Tibial nerve (tissue), 4 donors: ENCODE measurements at regions not wholly inside any gene's neighbourhood (a gene's known extent, or its start where the extent isn't known, plus 50 kb on each side); places are given as distances from the start of the nearest gene placed in this dataset.

Experiments
- CTCF ChIP-seq, 5 experiments: fragments of 200-600 bp in 3 of 5; fragments of 450-650 bp in 2 of 5; sonication (generic) in 3 of 5; IDR thresholded peaks; one replicate each; pipeline ENCODE4 v1.5.1; 2016 to 2019; ENCODE audit warnings: antibody characterized with exemption in 5 of 5, mild to moderate bottlenecking in 3 of 5, moderate library complexity in 2 of 5
- EP300 ChIP-seq, 2 donors: sonication (generic); formaldehyde crosslinking; IDR thresholded peaks; one replicate each; pipeline ENCODE4 v1.6.1; 2017; ENCODE audit warnings: antibody characterized with exemption in 2 of 2, mild to moderate bottlenecking in 1 of 2
- POLR2A ChIP-seq, 2 donors: fragments of 450-650 bp; IDR thresholded peaks; one replicate each; pipeline ENCODE4 v1.6.1; 2017; ENCODE audit warnings: antibody characterized with exemption in 2 of 2, mild to moderate bottlenecking in 2 of 2, moderate library complexity in 2 of 2

GRCh38 chr5:4027088-4027734 is 431.6 kb downstream of the IRX1 start:
- TF ChIP-seq CTCF (IDR thresholded peaks at IDR 0.05) (no peak), POLR2A (IDR thresholded peaks at IDR 0.05) (no peak), EP300 (IDR thresholded peaks at IDR 0.05) (no peak)
